ENCODE measurements at regions not wholly inside any gene's neighbourhood (a gene's known extent, or its start where the extent isn't known, plus 50 kb on each side); places are given as distances from the start of the nearest gene placed in this dataset.

DNA sequence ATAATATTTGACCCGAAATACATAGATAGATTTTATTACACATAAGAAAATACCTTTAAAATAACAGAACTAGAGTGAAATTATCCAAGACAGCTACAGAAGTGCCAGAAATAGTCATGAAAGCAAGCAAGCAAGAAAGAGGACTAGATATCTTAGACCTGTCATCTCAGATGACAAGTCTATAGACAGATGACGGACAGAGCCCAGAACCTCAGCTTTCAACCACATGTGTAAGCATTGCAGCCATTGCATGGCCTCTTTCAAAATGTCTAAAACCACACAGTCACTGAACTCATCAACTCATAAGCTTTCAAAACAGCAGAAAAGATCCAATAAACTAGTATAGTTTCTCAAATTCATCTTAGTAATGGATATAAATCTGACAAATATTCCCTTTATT is 59.8 kb upstream of the FHIT start:
- DNase-seq, result no peak

DNA sequence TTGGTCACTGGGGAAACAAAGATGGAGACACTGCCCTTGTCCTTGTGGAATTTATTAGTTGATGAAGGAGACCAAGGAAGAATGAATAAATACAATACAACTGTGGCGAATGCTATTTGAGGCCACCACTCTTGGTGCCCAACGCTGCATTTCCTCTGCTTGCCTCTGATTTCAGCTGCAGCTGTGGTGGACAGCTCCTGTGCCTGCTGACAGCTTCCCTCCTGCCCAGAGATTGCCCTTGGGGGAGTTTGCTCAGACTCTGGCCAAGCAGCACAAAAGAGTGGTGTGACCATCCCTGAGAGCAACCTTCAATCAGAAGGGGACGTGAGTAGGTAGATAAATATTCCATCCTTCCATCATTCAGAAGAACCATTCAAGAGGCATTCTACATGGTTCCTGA is 64.6 kb upstream of the FHIT start:
- no peak for DNase-seq

GRCh38 chr3:61323094-61323493 is 71.8 kb upstream of the FHIT start:
- DNase-seq, result no peak

DNA sequence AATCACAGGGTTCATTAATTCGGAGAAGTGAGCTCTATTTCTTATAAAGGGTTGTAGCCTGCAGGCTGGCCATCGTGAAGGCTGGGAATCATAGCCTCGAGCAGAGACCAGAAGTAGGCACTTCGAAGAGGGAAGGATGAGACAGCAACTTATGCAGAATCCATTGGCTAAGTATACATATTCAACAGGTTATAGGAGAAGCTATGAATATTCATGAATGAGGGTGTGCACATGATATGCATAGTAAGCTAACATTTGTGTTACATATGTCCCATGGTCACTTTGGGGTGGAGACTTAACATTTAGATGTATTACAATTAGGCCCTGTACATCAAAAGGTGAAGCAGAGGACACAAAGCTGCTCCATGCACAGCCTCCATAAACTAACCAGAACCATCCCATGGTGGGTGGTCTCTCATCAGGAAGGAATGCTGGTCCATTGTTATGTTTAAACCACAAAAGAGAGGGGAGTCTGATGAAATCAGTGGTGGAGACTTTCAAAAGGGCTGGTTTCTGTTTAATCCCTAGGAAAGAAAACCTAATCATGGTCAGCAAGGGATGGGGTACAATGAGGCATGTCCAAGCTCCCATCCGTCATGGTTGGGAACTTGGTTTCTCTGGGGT is 80.8 kb upstream of the FHIT start:
- DNase-seq, result no peak

DNA sequence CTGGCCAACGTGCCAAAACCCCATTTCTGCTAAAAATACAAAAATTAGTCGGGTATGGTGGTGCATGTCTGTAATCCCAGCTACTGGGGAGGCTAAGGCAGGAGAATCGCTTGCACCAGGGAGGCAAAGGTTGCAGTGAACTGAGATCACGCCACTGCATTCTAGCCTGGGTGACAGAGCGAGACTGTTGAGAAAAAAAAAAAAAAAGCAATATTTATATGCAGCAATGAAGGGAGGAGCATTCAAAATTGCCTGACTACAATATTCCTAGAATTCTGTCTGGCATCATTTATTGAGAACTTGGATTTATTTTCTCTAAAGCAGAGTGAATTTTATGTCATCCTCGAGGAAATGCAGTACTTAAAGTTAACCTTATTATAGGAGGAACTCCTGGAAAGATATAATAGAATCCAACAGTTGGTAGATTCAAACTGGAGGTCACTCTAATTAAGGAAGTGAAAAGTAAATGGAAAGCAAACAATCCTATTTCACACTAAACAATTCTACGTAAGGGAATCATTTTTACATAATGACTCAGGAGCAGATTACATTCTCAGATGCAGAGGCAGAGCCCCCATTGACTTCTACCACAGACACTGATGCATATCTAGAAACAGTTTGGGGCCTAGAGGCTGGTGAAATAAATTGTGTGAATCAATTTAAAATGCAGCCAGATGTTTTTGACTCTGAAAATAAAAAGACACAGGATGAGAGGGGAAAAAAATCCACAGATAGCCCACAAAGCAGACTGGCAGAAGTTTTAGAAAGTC is 82.1 kb upstream of the FHIT start:
- no peak for DNase-seq

DNA sequence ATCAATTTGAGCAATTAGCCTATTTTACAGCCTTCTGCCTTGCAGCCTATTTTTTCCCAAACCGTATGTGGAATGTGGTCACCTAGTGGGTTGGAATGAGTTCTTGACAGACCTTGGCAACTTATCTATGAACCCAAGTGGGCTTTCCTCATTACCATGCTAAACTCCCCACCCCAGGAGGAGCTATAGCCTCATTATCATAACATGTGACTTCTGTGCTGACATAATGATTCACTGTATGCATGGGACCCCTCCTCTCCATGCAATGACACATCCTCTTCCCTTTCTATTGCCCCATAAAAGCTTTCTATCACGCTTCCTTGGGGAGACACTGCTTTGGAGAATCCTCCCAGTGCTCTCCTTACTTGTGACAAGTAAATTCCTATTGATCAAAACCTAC is 83.5 kb upstream of the FHIT start:
- no peak for DNase-seq

GRCh38 chr3:61340931-61341461 is 89.7 kb upstream of the FHIT start:
- no peak for DNase-seq

- DNase-seq, result no peak
Measured at GRCh38 chr3:61343543-61343942, 92.3 kb upstream of the FHIT start.

DNA sequence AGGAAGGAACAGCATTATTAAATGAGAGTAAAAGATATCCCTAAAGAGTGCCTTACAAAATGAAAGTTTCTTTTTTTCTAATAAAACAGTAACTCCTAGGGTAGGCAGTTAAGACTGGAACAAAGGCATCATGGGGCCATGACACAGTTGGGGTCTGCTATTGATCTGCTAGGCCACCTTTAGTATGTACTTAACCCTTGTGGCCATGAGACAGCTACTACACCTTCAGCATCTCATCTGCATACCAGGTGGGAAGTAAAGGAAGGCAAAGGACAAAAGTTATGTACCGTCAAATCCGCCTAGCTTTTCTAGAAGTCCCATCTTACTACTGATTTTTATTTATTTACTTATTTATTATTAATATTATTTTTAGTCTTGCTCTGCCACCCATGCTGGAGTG is 93.8 kb upstream of the FHIT start:
- DNase-seq, result no peak

GRCh38 chr3:61347981-61348380 is 96.7 kb upstream of the FHIT start:
- DNase-seq, result no peak

DNA sequence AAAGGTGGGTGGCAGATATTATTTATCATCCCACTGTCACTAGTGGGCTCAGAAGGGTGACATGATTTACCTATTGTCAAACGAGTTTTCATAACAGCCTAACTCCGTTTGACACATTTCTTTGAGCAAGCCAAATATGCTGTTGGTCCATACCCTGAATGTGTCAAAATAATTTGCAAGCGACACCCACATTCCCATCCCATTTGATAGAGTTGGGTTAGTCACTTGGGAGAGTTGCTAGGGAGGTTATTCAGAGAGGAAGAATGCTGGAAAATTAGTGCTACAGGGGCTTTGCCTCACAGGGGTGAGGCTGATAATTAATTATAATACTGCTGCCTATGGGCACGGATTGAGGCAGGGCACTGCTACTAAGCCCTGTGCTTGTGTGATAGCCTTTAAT is 98.5 kb upstream of the FHIT start:
- no peak for DNase-seq

GRCh38 chr3:61350782-61351309 is 99.6 kb upstream of the FHIT start:
- DNase-seq, result no peak

DNA sequence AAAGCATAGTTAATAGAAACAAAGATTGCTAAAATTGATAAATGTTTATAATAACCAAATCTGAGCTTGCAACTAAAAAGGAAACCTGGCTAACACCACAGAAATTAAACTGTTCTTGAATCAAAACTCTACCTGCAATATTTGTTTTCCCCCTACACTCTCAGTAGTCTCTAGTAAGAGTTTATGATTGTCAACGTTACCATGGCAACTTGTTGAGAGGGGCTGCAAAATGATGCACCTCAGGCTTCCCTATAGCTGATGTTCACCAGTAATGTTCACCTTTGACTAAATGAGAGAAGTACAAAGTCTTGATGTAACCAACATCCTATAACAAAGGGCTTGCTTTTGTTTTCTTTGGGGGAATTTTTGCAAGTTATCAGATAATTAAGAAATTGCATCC is 101.1 kb upstream of the FHIT start:
- no peak for DNase-seq

DNA sequence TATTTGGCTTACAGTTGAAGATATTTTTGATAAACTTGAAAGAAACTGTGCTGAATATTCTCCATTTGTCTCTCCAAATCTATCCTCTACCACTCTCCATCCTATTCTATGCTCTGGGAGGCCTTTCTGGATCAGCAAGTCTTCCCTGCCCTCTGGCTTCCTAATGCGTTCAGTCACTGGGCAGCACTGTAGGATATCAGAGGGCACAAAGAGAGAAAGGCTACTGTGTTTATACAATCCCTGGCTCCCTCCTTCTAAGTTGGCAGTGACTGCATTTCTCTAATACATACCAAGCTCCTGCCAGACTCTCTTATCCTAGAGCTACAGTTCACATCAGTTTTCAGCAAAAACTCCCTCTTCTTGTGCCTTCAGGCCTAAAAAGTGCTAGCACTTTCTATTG is 102.1 kb upstream of the FHIT start:
- no peak for DNase-seq

GRCh38 chr3:61354604-61355003 is 103.4 kb upstream of the FHIT start:
- no peak for DNase-seq

DNA sequence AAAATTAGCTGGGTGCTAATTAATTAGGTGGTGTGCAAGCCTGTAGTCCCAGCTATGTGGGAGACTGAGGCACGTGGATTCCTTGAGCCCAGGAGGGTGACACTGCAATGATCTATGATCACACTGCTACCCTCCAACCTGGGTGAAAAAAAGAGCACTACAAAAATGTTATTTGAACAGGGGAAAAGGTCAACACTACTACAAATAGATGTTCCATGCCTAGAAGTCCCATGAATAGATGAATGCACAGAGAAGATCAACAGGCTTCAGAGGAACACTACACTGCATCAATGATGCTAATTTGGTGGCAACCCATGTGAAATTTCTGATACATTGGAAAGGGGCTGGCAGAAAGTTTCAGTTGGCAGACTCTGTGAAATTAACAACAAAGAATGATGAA is 105.4 kb upstream of the FHIT start:
- no peak for DNase-seq

- DNase-seq, result no peak
Measured at GRCh38 chr3:61357902-61358301, 106.7 kb upstream of the FHIT start.

DNA sequence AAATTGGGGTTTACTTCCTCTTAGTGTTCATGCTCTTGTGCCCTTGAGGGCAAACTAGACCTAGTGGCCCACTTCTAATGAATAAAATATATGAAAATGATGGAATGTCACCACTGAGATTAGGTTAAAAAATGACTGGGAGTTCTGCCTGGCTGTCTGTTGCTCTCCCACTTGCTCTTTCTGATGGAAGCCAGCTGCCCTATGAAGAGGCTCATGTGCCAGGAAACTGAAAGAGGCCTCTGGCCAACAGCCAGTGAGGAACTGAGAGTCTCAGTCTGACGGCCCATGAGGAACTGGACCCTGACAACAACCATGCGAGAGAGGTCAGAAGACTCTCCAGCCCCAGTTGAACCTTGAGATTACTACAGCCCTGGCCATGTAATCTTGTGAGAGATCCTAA is 107.1 kb upstream of the FHIT start:
- no peak for DNase-seq

- no peak for DNase-seq
Measured at GRCh38 chr3:61360297-61360965, 109.2 kb upstream of the FHIT start.

DNA sequence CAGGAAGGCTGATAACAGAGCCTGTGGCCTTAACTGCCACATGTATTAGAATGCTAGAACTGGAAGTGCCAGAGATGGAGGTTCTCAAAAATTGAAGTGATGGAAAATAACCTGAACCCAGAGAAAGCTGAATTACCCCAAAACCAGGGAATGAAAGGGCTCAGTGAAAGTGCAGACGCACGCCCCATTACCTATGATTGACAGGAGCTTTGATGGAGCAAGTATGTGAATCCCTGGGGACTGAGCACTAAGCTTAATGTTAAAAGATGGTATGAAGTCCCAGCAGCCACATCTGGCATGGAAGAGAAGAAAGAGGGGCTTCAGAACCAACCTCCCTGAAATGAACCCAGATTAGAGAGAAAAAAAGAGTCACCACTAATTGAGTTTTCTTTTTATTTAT is 118.4 kb upstream of the FHIT start:
- DNase-seq, result no peak

DNA sequence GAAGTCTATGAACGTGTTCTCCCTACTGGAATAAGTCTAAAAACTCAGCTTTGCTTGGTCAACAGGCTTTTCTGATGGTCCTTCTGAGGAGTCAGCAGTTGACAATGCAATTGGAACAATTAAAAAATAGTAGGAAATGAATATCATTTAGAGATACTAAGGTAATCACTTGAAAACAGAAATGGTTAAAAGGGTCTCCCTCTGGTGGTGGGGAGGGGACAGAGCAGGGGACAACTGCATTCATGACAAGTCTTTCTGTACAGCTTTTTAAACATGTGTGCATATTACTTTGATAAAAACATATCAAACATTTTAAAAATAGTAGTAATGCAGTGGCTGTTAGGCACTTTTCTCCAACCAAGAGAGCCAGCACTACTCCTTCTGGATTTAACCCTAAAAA is 119.9 kb upstream of the FHIT start:
- DNase-seq, result peak; percentile 5

- no peak for DNase-seq
Measured at GRCh38 chr3:61372723-61373122, 121.5 kb upstream of the FHIT start.

DNA sequence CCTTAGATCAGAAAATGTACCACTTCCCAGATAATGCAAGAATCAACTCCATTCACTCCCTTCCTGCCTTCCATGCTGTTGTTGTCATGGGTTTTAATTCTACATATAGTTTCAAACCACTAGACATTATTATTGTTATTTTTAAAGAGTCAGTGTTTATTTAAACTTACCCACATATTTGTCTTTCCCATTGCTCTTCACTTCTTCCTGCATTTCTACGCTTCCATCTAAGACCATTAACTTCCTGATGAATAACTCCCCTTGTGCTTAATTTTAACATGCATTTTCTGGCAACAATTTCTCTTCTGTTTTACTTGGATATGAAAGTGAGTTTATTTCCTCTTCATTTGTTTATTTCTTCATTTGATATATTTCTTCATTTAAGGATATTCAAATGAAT is 127.1 kb upstream of the FHIT start:
- no peak for DNase-seq
